ENCODE measurements at regions not wholly inside any gene's neighbourhood (a gene's known extent, or its start where the extent isn't known, plus 50 kb on each side); places are given as distances from the start of the nearest gene placed in this dataset.

DNA sequence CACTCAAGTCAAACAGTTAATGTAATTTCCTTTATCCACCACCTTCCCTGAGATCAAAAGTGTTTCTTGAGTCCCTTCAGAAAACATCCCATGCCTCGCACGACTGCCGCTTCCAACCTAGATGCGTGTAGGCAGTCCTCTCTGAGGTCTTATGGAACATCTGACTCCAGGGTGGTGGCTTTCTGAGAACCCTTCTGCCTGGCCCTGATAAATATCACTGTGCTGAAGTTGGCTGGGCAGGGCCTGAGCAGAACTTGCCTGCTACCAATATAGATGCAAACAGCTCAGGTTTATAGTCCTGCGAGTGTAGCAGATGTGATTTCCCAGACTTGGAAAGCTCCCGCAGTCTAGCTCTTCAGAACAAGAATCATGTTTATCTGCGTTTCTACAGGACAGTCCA is 61.1 kb upstream of the GPR12 start (continued):
- TF ChIP-seq POU5F1 (IDR thresholded peaks at IDR 0.05; ENCODE audit: low read depth, low read length) = no peak
- TF ChIP-seq SIN3A (conservative IDR thresholded peaks at IDR 0.05 in 1 of 2, IDR thresholded peaks at IDR 0.05 in 1 of 2; ENCODE audit: low read depth in 1 of 2, low read length in 2 of 2) = no peak
- TF ChIP-seq RAD21 (IDR thresholded peaks at IDR 0.05 in 1 of 2, conservative IDR thresholded peaks at IDR 0.05 in 1 of 2; ENCODE audit: low read depth in 2 of 2, low read length in 2 of 2) = no peak
- no peak for TF ChIP-seq TEAD4 (IDR thresholded peaks at IDR 0.05; ENCODE audit: low read depth, low read length)

Measured in H1 (cell line).